Esophagus mucosa (tissue), 1 donor: ENCODE measurements at regions not wholly inside any gene's neighbourhood (a gene's known extent, or its start where the extent isn't known, plus 50 kb on each side); places are given as distances from the start of the nearest gene placed in this dataset.

ENCODE experiments used
- ATAC-seq: fragments of 200-7000 bp; cut with Tn5 transposase; one replicate; pipeline ENCODE4 v1.9.1; 2020
- donor health status: DM: yes; HTN: yes; CAD: no.

- no peak for ATAC-seq
Observed at GRCh38 chrX:95797344-95797743, 887.3 kb upstream of the DIAPH2 start.

GRCh38 chrX:95823796-95824195 lies 860.8 kb upstream of the DIAPH2 start:
- no peak for ATAC-seq

GRCh38 chrX:95835223-95835622 lies 849.4 kb upstream of the DIAPH2 start:
- no peak for ATAC-seq

GRCh38 chrX:95836517-95836916 lies 848.1 kb upstream of the DIAPH2 start:
- no peak for ATAC-seq

GRCh38 chrX:95841863-95842262 lies 842.8 kb upstream of the DIAPH2 start:
- ATAC-seq, result no peak

- ATAC-seq, result no peak
Observed at GRCh38 chrX:95860127-95860526, 824.5 kb upstream of the DIAPH2 start.

GRCh38 chrX:95875661-95876060 lies 809.0 kb upstream of the DIAPH2 start:
- no peak for ATAC-seq

- no peak for ATAC-seq
Observed at GRCh38 chrX:95878874-95879273, 805.8 kb upstream of the DIAPH2 start.

- no peak for ATAC-seq
Observed at GRCh38 chrX:95884186-95884585, 800.5 kb upstream of the DIAPH2 start.

GRCh38 chrX:95885074-95885473 lies 799.6 kb upstream of the DIAPH2 start:
- ATAC-seq, result peak; percentile 81

- ATAC-seq, result peak; percentile 91
Observed at GRCh38 chrX:95889279-95889678, 795.4 kb upstream of the DIAPH2 start.

GRCh38 chrX:95893636-95894035 lies 791.0 kb upstream of the DIAPH2 start:
- no peak for ATAC-seq

GRCh38 chrX:95903490-95903889 lies 781.2 kb upstream of the DIAPH2 start:
- ATAC-seq, result no peak

- no peak for ATAC-seq
Observed at GRCh38 chrX:95903975-95904374, 780.7 kb upstream of the DIAPH2 start.

- no peak for ATAC-seq
Observed at GRCh38 chrX:95907081-95907480, 777.6 kb upstream of the DIAPH2 start.

GRCh38 chrX:95911062-95911461 lies 773.6 kb upstream of the DIAPH2 start:
- ATAC-seq, result no peak

GRCh38 chrX:95919605-95920004 lies 765.0 kb upstream of the DIAPH2 start:
- no peak for ATAC-seq

GRCh38 chrX:95945528-95945927 lies 739.1 kb upstream of the DIAPH2 start:
- ATAC-seq, result peak; percentile 77

- peak; percentile 85 for ATAC-seq
Observed at GRCh38 chrX:95949588-95949987, 735.1 kb upstream of the DIAPH2 start.

GRCh38 chrX:95950679-95951078 lies 734.0 kb upstream of the DIAPH2 start:
- no peak for ATAC-seq

GRCh38 chrX:95953564-95953963 lies 731.1 kb upstream of the DIAPH2 start:
- no peak for ATAC-seq

GRCh38 chrX:95956745-95957144 lies 727.9 kb upstream of the DIAPH2 start:
- ATAC-seq, result no peak

- peak; percentile 5 for ATAC-seq
Observed at GRCh38 chrX:95973456-95974095, 711.1 kb upstream of the DIAPH2 start.

GRCh38 chrX:95974096-95974470 lies 710.6 kb upstream of the DIAPH2 start:
- ATAC-seq, result peak; percentile 53

GRCh38 chrX:95974890-95975289 lies 709.8 kb upstream of the DIAPH2 start:
- ATAC-seq, result peak; percentile 84
